ENCODE measurements at regions not wholly inside any gene's neighbourhood (a gene's known extent, or its start where the extent isn't known, plus 50 kb on each side); places are given as distances from the start of the nearest gene placed in this dataset.

- H3K4me1 Mint-ChIP-seq, result no peaks in the 10 kb centered on the region
- peaks cover 13% of the 10 kb centered on the region for H3K27me3 Mint-ChIP-seq
- peaks cover 0 to 5% (median 0%) of the 10 kb centered on the region in 3 donors for H3K9me3 Mint-ChIP-seq
- H3K27ac Mint-ChIP-seq, result no peak overlapping the region
- H3K36me3 Mint-ChIP-seq, result no peaks in the 10 kb centered on the region
- H3K4me3 Mint-ChIP-seq, result no peak overlapping the region
These were observed 139.9 kb upstream of the PITRM1 start for GRCh38 chr10:3312403-3312940.

GRCh38 chr10:3310016-3310784 lies 137.6 kb upstream of the PITRM1 start:
- H3K4me3 Mint-ChIP-seq, result no peak overlapping the region
- peaks cover 14% of the 10 kb centered on the region for H3K27me3 Mint-ChIP-seq
- no peaks in the 10 kb centered on the region for H3K36me3 Mint-ChIP-seq

GRCh38 chr10:3306050-3306449 lies 133.5 kb upstream of the PITRM1 start:
- Mint-ChIP-seq H3K9me3 (peaks cover 0 to 4% (median 2%) of the 10 kb centered on the region in 3 donors), H3K4me1 (peaks cover 0 to 3% (median 0%) of the 10 kb centered on the region in 3 donors), H3K36me3 (no peaks in the 10 kb centered on the region), H3K27me3 (peaks cover 8% of the 10 kb centered on the region), H3K27ac (no peak overlapping the region), H3K4me3 (no peak overlapping the region)

More at GRCh38 chr10:3310016-3310784, 137.6 kb upstream of the PITRM1 start:
- peaks cover 0 to 4% (median 0%) of the 10 kb centered on the region in 3 donors for H3K9me3 Mint-ChIP-seq
- peaks cover 0 to 3% (median 0%) of the 10 kb centered on the region in 3 donors for H3K4me1 Mint-ChIP-seq
- H3K27ac Mint-ChIP-seq, result no peak overlapping the region

GRCh38 chr10:3295582-3296151 lies 123.1 kb upstream of the PITRM1 start:
- Mint-ChIP-seq H3K27ac (no peak overlapping the region), H3K27me3 (peaks cover 3% of the 10 kb centered on the region), H3K9me3 (no peaks in the 10 kb centered on the region)

GRCh38 chr10:3294919-3295581 lies 122.5 kb upstream of the PITRM1 start:
- no peak overlapping the region for H3K27ac Mint-ChIP-seq
- peaks cover 0 to 3% (median 0%) of the 10 kb centered on the region in 3 donors for H3K4me1 Mint-ChIP-seq

More at GRCh38 chr10:3295582-3296151, 123.1 kb upstream of the PITRM1 start:
- Mint-ChIP-seq H3K4me1 (peaks cover 0 to 3% (median 0%) of the 10 kb centered on the region in 3 donors), H3K4me3 (no peak overlapping the region), H3K36me3 (peaks cover 3% of the 10 kb centered on the region)

GRCh38 chr10:3293581-3294431 lies 121.2 kb upstream of the PITRM1 start:
- H3K4me1 Mint-ChIP-seq, result peaks cover 0 to 3% (median 0%) of the 10 kb centered on the region in 3 donors
- no peaks in the 10 kb centered on the region for H3K36me3 Mint-ChIP-seq
- H3K9me3 Mint-ChIP-seq, result no peaks in the 10 kb centered on the region
- H3K4me3 Mint-ChIP-seq, result no peak overlapping the region
- peaks cover 5% of the 10 kb centered on the region for H3K27me3 Mint-ChIP-seq
- H3K27ac Mint-ChIP-seq, result no peak overlapping the region

More at GRCh38 chr10:3294919-3295581, 122.5 kb upstream of the PITRM1 start:
- Mint-ChIP-seq H3K27me3 (peaks cover 3% of the 10 kb centered on the region), H3K4me3 (no peak overlapping the region), H3K36me3 (peaks cover 3% of the 10 kb centered on the region), H3K9me3 (no peaks in the 10 kb centered on the region)

- no peak overlapping the region for H3K27ac Mint-ChIP-seq
- no peaks in the 10 kb centered on the region for H3K9me3 Mint-ChIP-seq
- H3K36me3 Mint-ChIP-seq, result no peaks in the 10 kb centered on the region
- H3K4me1 Mint-ChIP-seq, result peaks cover 0 to 4% (median 0%) of the 10 kb centered on the region in 3 donors
- H3K27me3 Mint-ChIP-seq, result peaks cover 8% of the 10 kb centered on the region
- H3K4me3 Mint-ChIP-seq, result no peak overlapping the region
These were observed 120.1 kb upstream of the PITRM1 start for GRCh38 chr10:3292636-3293035.

GRCh38 chr10:3290550-3290949 lies 118.0 kb upstream of the PITRM1 start:
- Mint-ChIP-seq H3K9me3 (no peaks in the 10 kb centered on the region), H3K27me3 (peaks cover 7% of the 10 kb centered on the region), H3K4me1 (peaks cover 0 to 3% (median 0%) of the 10 kb centered on the region in 3 donors), H3K36me3 (no peaks in the 10 kb centered on the region), H3K27ac (no peak overlapping the region), H3K4me3 (no peak overlapping the region)

- no peak overlapping the region for H3K4me3 Mint-ChIP-seq
- peaks cover 5% of the 10 kb centered on the region for H3K27me3 Mint-ChIP-seq
- no peak overlapping the region for H3K27ac Mint-ChIP-seq
- no peaks in the 10 kb centered on the region for H3K36me3 Mint-ChIP-seq
- peaks cover 0 to 1% (median 0%) of the 10 kb centered on the region in 3 donors for H3K9me3 Mint-ChIP-seq
- H3K4me1 Mint-ChIP-seq, result peaks cover 0 to 1% (median 0%) of the 10 kb centered on the region in 3 donors
These were observed 115.2 kb upstream of the PITRM1 start for GRCh38 chr10:3287572-3288445.

GRCh38 chr10:3282674-3283017 lies 110.1 kb upstream of the PITRM1 start:
- Mint-ChIP-seq H3K4me3 (no peak overlapping the region), H3K4me1 (no peaks in the 10 kb centered on the region), H3K27ac (no peak overlapping the region), H3K9me3 (peaks cover 0 to 3% (median 0%) of the 10 kb centered on the region in 3 donors), H3K27me3 (peaks cover 7% of the 10 kb centered on the region), H3K36me3 (no peaks in the 10 kb centered on the region)

- Mint-ChIP-seq H3K36me3 (peaks cover 2% of the 10 kb centered on the region), H3K9me3 (peaks cover 0 to 3% (median 0%) of the 10 kb centered on the region in 3 donors), H3K27me3 (peaks cover 7% of the 10 kb centered on the region), H3K4me3 (no peak overlapping the region), H3K27ac (no peak overlapping the region), H3K4me1 (no peaks in the 10 kb centered on the region)
These were observed 109.5 kb upstream of the PITRM1 start for GRCh38 chr10:3281941-3282673.

GRCh38 chr10:3278771-3279170 lies 106.2 kb upstream of the PITRM1 start:
- H3K4me1 Mint-ChIP-seq, result no peaks in the 10 kb centered on the region
- H3K9me3 Mint-ChIP-seq, result peaks cover 0 to 5% (median 2%) of the 10 kb centered on the region in 3 donors
- H3K4me3 Mint-ChIP-seq, result no peak overlapping the region
- peaks cover 2% of the 10 kb centered on the region for H3K36me3 Mint-ChIP-seq
- H3K27ac Mint-ChIP-seq, result no peak overlapping the region
- H3K27me3 Mint-ChIP-seq, result peaks cover 9% of the 10 kb centered on the region

- H3K4me3 Mint-ChIP-seq, result peak overlapping the region in 1 of 4 donors; percentile 25
- H3K27ac Mint-ChIP-seq, result no peak overlapping the region
- peaks cover 11% of the 10 kb centered on the region for H3K27me3 Mint-ChIP-seq
- no peaks in the 10 kb centered on the region for H3K4me1 Mint-ChIP-seq
- peaks cover 0 to 5% (median 2%) of the 10 kb centered on the region in 3 donors for H3K9me3 Mint-ChIP-seq
- peaks cover 2% of the 10 kb centered on the region for H3K36me3 Mint-ChIP-seq
These were observed 105.0 kb upstream of the PITRM1 start for GRCh38 chr10:3277566-3277965.
